H9 (cell line): ENCODE measurements at regions not wholly inside any gene's neighbourhood (a gene's known extent, or its start where the extent isn't known, plus 50 kb on each side); places are given as distances from the start of the nearest gene placed in this dataset.

ENCODE experiments used
- DNase-seq: peaks from one replicate; pipeline ENCODE4 v3.0.0-alpha.2; 2017
- H2AFZ ChIP-seq: one replicate; pipeline ENCODE4 v1.6.1; 2013; ENCODE audit warnings: mild to moderate bottlenecking, low read length, control low read depth, moderate library complexity
- H2AK5ac ChIP-seq: 2 replicates; pipeline ENCODE4 v1.6.1; 2013; ENCODE audit warnings: low read length, control low read depth, mixed read lengths; ENCODE audit not compliant: insufficient read length
- H2BK120ac ChIP-seq: one replicate; pipeline ENCODE4 v1.6.1; 2013; ENCODE audit warnings: low read depth, mild to moderate bottlenecking, low read length, control low read depth, inconsistent platforms; ENCODE audit not compliant: poor library complexity, severe bottlenecking
- H2BK12ac ChIP-seq: 2 replicates; pipeline ENCODE4 v1.6.1; 2013; ENCODE audit warnings: low read length, control low read depth, mixed read lengths, low read depth; ENCODE audit not compliant: insufficient read length
- H2BK15ac ChIP-seq: 2 replicates; pipeline ENCODE4 v1.6.1; 2013; ENCODE audit warnings: low read depth, low read length, control low read depth
- H2BK20ac ChIP-seq: one replicate; pipeline ENCODE4 v1.6.1; 2013; ENCODE audit warnings: low read depth, mild to moderate bottlenecking, low read length, control low read depth, inconsistent platforms; ENCODE audit not compliant: poor library complexity, severe bottlenecking
- H2BK5ac ChIP-seq: 2 replicates; pipeline ENCODE4 v1.6.1; 2013; ENCODE audit warnings: low read length, control low read depth, mixed read lengths; ENCODE audit not compliant: insufficient read length
- H3K14ac ChIP-seq: 2 replicates; pipeline ENCODE4 v1.6.1; 2013; ENCODE audit warnings: low read length, control low read depth; ENCODE audit not compliant: insufficient read depth
- H3K18ac ChIP-seq: 2 replicates; pipeline ENCODE4 v1.6.1; 2013; ENCODE audit warnings: low read depth, mild to moderate bottlenecking, mixed read lengths, low read length, control low read depth; ENCODE audit not compliant: insufficient read length
- H3K23ac ChIP-seq: 2 replicates; pipeline ENCODE4 v1.6.1; 2013; ENCODE audit warnings: low read length, control low read depth, mixed read lengths, low read depth; ENCODE audit not compliant: insufficient read length
- H3K23me2 ChIP-seq: 2 replicates; pipeline ENCODE4 v1.6.1; 2013; ENCODE audit warnings: low read depth, mild to moderate bottlenecking, mixed read lengths, low read length, control low read depth; ENCODE audit not compliant: insufficient read length, poor library complexity, severe bottlenecking
- H3K27ac ChIP-seq: 2 replicates; pipeline ENCODE4 v1.5.1; 2013; ENCODE audit warnings: low read length, control low read depth, mixed read lengths, low read depth; ENCODE audit not compliant: insufficient read length
- H3K27me3 ChIP-seq: 2 replicates; pipeline ENCODE4 v1.6.1; 2013; ENCODE audit warnings: low read length, control low read depth, inconsistent platforms; ENCODE audit not compliant: insufficient read depth
- H3K4ac ChIP-seq: 2 replicates; pipeline ENCODE4 v1.6.1; 2013; ENCODE audit warnings: low read depth, mild to moderate bottlenecking, control low read depth, inconsistent platforms, low read length, moderate library complexity
- H3K4me1 ChIP-seq: 2 replicates; pipeline ENCODE4 v1.6.1; 2013; ENCODE audit warnings: low read length, control low read depth, inconsistent platforms; ENCODE audit not compliant: insufficient read depth
- H3K4me2 ChIP-seq: 2 replicates; pipeline ENCODE4 v1.6.1; 2013; ENCODE audit warnings: low read length, control low read depth, mixed read lengths; ENCODE audit not compliant: insufficient read length, insufficient read depth
- H3K56ac ChIP-seq: 2 replicates; pipeline ENCODE4 v1.6.1; 2013; ENCODE audit warnings: low read depth, mild to moderate bottlenecking, mixed read lengths, low read length, control low read depth; ENCODE audit not compliant: insufficient read length
- H3K79me1 ChIP-seq: 2 replicates; pipeline ENCODE4 v1.6.1; 2013; ENCODE audit warnings: low read depth, mild to moderate bottlenecking, moderate library complexity, low read length, control low read depth, inconsistent platforms; ENCODE audit not compliant: insufficient read depth, poor library complexity, severe bottlenecking
- H3K79me2 ChIP-seq: 2 replicates; pipeline ENCODE4 v1.6.1; 2013; ENCODE audit warnings: low read length, control low read depth, inconsistent platforms; ENCODE audit not compliant: insufficient read depth
- H3K9ac ChIP-seq: 2 replicates; pipeline ENCODE4 v1.6.1; 2013; ENCODE audit warnings: low read length, control low read depth, mixed read lengths; ENCODE audit not compliant: insufficient read length; ENCODE audit errors: extremely low read depth
- H3K9me3 ChIP-seq: one replicate; pipeline ENCODE4 v1.6.1; 2013; ENCODE audit warnings: low read depth, low read length, inconsistent platforms; ENCODE audit not compliant: control insufficient read depth
- H3T11ph ChIP-seq: one replicate; pipeline ENCODE4 v1.6.1; 2013; ENCODE audit warnings: mild to moderate bottlenecking, low read length, control low read depth, inconsistent platforms
- H4K20me1 ChIP-seq: one replicate; pipeline ENCODE4 v1.6.1; 2013; ENCODE audit not compliant: control insufficient read depth, insufficient read length, insufficient read depth
- H4K5ac ChIP-seq: 2 replicates; pipeline ENCODE4 v1.6.1; 2013; ENCODE audit warnings: low read depth, mild to moderate bottlenecking, mixed read lengths, low read length, control low read depth; ENCODE audit not compliant: insufficient read length
- H4K8ac ChIP-seq: replicated peaks from 2 replicates; pipeline ENCODE4 v1.6.1; 2013; ENCODE audit warnings: low read length, control low read depth, mixed read lengths, low read depth; ENCODE audit not compliant: insufficient read length
- H4K91ac ChIP-seq: 2 replicates; pipeline ENCODE4 v1.6.1; 2013; ENCODE audit warnings: low read depth, mild to moderate bottlenecking, moderate library complexity, mixed read lengths, low read length, control low read depth; ENCODE audit not compliant: insufficient read length
- H3K27ac Mint-ChIP-seq, 3 experiments: 2 replicates in 2 of 3; 3 replicates in 1 of 3; pipeline ENCODE4 v1.8.0; 2020 to 2021; ENCODE audit warnings: mixed read lengths in 3 of 3, mild to moderate bottlenecking in 1 of 3, moderate library complexity in 1 of 3
- H3K27me3 Mint-ChIP-seq: 2 replicates; pipeline ENCODE4 v1.8.0; 2021; ENCODE audit warnings: low read depth, mild to moderate bottlenecking, moderate library complexity, mixed read lengths
- H3K36me3 Mint-ChIP-seq, 3 experiments: 2 replicates in 2 of 3; 3 replicates in 1 of 3; pipeline ENCODE4 v1.8.0; 2020 to 2021; ENCODE audit warnings: low read depth in 3 of 3, mixed read lengths in 3 of 3; ENCODE audit not compliant: insufficient read depth in 1 of 3
- H3K4me1 Mint-ChIP-seq, 2 experiments: 2 replicates each; pipeline ENCODE4 v1.8.0; 2020; ENCODE audit warnings: mixed read lengths in 2 of 2
- H3K4me3 Mint-ChIP-seq, 2 experiments: 2 replicates in 1 of 2; 3 replicates in 1 of 2; pipeline ENCODE4 v1.8.0; 2020 to 2021; ENCODE audit warnings: mild to moderate bottlenecking in 2 of 2, mixed read lengths in 2 of 2, moderate library complexity in 1 of 2
- H3K9me3 Mint-ChIP-seq, 2 experiments: 2 replicates in 1 of 2; 3 replicates in 1 of 2; pipeline ENCODE4 v1.8.0; 2020; ENCODE audit warnings: mild to moderate bottlenecking in 2 of 2, mixed read lengths in 2 of 2, moderate library complexity in 1 of 2
- CTCF ChIP-seq: fragments of 200-600 bp; sonication (generic); conservative IDR thresholded peaks from 3 replicates; pipeline ENCODE4 v1.8.0; 2021; ENCODE audit warnings: antibody characterized with exemption, mild to moderate bottlenecking
- WGBS: extraction: QIAGEN DNeasy Blood & Tissue Kit; methylation state at CpG from one replicate; pipeline ENCODE4 v1.1.7; 2013; ENCODE audit warnings: missing lambda C conversion rate, low lambda C conversion rate, mixed read lengths; ENCODE audit not compliant: insufficient read length; ENCODE audit errors: extremely low coverage; 5-methylcytosine and 5-hydroxymethylcytosine counted together

- no peak for DNase-seq
- peaks cover 16% of the 10 kb centered on the region for H3K27me3 Mint-ChIP-seq
- no peaks in the 10 kb centered on the region for H3K23me2 ChIP-seq
- no peaks in the 10 kb centered on the region; a peak in 1 of 7 replicates for H3K36me3 Mint-ChIP-seq
- H3K4me3 Mint-ChIP-seq, result no peak overlapping the region
- peaks cover 0 to 1% of the 10 kb centered on the region in 2 experiments; a peak in 1 of 4 replicates for H3K4me1 Mint-ChIP-seq
- no peak overlapping the region for H3K27ac ChIP-seq
- H4K91ac ChIP-seq, result no peak overlapping the region
- no peak overlapping the region for H3K4ac ChIP-seq
- no peak overlapping the region for H4K5ac ChIP-seq
- H3K56ac ChIP-seq, result no peak overlapping the region
- no peaks in the 10 kb centered on the region for H3K79me2 ChIP-seq
- no peak overlapping the region for H2AK5ac ChIP-seq
- no CpG with 5 or more reads among the region's 6 CpGs for WGBS
- no peak overlapping the region for H3K9ac ChIP-seq
- no peak overlapping the region for H3K4me2 ChIP-seq
- no peak overlapping the region for H2BK12ac ChIP-seq
- H2AFZ ChIP-seq, result no peak overlapping the region
- H3K23ac ChIP-seq, result no peak overlapping the region
- TF ChIP-seq CTCF, result no peak
- no peaks in the 10 kb centered on the region for H4K20me1 ChIP-seq
- H3K4me1 ChIP-seq, result no peaks in the 10 kb centered on the region
- no peaks in the 10 kb centered on the region for H3K9me3 ChIP-seq
- H3K27me3 ChIP-seq, result no peaks in the 10 kb centered on the region
- H2BK15ac ChIP-seq, result no peak overlapping the region
- H3K18ac ChIP-seq, result no peak overlapping the region
- H3K27ac Mint-ChIP-seq, result no peak overlapping the region
- no peak overlapping the region for H2BK5ac ChIP-seq
- H3K79me1 ChIP-seq, result no peaks in the 10 kb centered on the region
- H3T11ph ChIP-seq, result no peak overlapping the region
- no peak overlapping the region for H2BK20ac ChIP-seq
- H2BK120ac ChIP-seq, result no peak overlapping the region
- peaks cover 0 to 8% of the 10 kb centered on the region in 2 experiments; a peak in 3 of 5 replicates for H3K9me3 Mint-ChIP-seq
- no peak overlapping the region for H4K8ac ChIP-seq
- no peak overlapping the region for H3K14ac ChIP-seq
Observed at GRCh38 chr16:86970279-86970678, 346.9 kb downstream of the C16orf95 start.
